ENCODE measurements at regions not wholly inside any gene's neighbourhood (a gene's known extent, or its start where the extent isn't known, plus 50 kb on each side); places are given as distances from the start of the nearest gene placed in this dataset.

GRCh38 chr10:130515670-130516069 is 379.5 kb downstream of the GLRX3 start:
- TF ChIP-seq POLR2A (IDR thresholded peaks at IDR 0.05), result no peak
- no peak for TF ChIP-seq CTCF (IDR thresholded peaks at IDR 0.05)

All from Peyer's patch (tissue), 4 donors.